ENCODE measurements at regions not wholly inside any gene's neighbourhood (a gene's known extent, or its start where the extent isn't known, plus 50 kb on each side); places are given as distances from the start of the nearest gene placed in this dataset.
"Not testable (repeated sequence)": the region's sequence is repeated elsewhere in the genome, so short reads cannot be mapped to it uniquely, and the experiment has no call there.

DNA sequence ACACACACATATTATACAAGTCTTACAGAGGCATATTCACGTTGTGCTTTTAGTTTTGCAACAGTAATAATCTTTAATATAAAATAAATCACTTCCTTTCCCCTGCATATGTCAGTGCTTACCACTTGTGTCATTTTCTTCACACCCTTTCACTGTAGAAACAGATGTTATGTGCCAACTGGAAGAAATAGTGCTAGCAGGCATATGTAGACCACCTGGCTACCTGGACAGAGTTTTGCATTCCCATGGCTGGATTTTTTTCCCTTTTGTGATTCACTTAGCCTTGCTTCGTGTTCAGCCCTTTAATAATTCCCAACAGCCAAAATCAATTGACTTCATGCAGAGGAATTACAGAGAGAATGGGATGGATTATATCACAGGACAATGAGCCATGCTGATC is 399.1 kb upstream of the SPRY2 start:
- in situ Hi-C loops (cut with MboI; ENCODE audit: low sequenced_read_pairs): no loop called here

DNA sequence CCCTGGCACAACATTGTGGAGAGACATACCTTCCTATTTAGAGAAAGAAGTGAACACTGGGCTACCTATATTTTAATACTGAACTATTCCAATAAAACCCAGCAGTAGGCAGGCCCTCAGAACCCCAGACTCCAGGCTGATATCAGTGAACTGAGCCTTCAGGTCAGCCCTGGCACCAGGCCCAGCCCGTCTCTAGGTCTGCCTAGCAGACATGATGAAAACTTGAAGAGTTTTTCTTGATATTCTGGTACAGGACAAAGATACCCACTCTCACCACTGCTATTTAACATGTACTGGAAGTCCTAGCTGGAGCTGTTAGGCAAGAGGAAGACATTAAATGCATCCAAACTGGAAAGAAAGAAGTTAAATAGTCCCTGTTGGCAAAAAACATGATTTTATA is 396.6 kb upstream of the SPRY2 start:
- in situ Hi-C loops (cut with MboI; ENCODE audit: low sequenced_read_pairs): no loop called here

DNA sequence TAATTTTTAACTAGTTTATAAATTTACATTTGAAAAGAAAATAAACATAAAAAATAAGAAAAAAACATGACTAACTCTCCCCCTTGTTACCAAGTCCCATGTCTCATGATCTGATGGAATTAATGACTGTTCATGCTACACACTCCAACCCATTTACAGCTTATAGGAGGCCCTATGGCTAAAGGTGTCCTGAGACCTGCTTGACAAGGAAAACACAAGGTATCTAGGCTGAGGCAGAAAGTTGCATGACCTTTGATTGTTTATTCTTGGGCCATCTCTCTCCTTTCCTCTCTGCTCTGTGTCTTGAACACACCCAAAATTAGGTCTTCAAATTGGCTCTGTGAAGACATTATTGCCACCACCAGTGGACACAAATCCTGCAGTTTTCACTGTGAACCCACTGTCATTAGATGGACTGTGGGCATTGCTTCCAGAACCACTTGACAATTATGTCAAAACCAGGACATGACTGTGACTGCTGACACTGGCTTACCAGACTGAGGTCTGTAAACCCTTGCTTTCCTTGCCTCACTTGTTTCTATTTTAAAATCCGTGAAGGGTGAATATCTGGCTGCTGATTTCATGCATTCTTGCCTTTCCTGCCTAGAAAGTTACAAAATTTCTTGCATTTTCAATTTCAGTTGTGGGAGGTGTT is 386.5 kb upstream of the SPRY2 start:
- in situ Hi-C loops (cut with MboI; ENCODE audit: low sequenced_read_pairs): no loop called here

DNA sequence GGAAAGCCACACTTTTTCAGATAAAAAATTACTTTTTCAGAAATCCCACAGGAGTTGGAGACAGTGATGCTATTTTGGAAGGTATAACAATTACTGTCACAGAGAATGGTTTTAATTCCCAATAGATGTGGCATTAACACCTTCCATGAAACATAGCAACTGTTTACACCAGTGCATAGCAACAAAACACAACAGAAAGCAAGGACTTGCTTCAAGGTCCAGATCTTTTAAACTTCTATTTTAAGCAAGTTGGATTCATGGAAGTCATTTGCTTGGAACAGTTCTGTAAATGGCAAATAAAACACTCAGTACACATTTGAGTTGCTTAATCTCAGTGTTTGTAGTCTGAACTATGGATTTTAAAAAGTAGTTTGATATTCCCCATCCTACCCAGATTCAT is 385.9 kb upstream of the SPRY2 start:
- in situ Hi-C loops (cut with MboI; ENCODE audit: low sequenced_read_pairs): no loop called here

DNA sequence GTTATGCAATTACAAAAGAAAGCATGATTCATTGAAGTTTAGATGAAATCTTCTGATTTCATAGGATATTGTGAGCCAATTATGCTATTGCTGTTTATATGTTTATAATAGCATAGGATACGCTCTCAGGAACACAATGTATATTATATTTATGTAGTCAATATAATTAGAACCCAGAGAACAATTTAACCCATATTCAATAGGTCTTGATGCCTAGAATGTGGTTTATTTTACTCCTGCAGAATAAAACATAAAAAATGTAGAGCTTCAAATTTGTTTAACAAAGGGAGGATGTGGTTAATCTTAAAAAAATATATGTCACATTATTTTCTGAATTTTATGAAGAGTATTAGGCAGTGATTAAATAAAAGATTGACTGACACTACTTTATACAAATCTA is 380.8 kb upstream of the SPRY2 start:
- in situ Hi-C loops (cut with MboI; ENCODE audit: low sequenced_read_pairs): no loop called here

DNA sequence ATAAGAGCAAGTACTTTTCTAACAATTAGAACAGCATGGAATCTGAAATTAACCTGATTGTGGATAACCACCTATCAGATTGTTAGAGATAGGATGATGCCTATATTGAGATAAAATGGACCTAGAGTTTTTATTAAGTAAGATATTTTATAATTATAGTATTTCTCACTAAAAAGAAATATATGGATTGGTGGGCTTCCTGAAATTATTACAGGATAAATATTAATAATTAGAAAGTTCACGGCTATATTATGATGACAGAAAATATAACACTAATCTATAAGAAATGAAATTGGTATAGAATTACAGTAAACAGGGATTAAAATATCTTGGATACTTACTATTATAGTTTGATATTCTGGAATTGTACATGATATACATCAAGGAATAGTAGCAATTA is 378.0 kb upstream of the SPRY2 start:
- in situ Hi-C loops (cut with MboI; ENCODE audit: low sequenced_read_pairs): no loop called here

DNA sequence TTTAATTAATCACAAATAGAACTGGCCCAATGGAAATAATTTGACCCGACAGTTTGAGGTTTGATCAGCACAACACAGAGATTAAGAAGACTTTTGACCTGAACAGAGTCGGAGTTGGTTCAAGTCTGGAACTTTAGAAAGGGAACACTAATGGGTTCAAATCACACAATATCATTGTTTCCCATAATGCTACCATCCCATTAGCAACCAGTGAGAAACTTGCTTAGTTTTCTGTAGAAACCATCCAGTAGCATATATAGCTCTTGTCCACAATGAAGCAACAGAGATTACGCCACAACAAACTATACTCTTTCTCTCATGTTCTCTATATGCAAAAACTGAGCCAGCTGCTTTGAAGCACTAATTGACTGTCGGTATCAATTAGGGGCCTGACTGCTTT is 376.9 kb upstream of the SPRY2 start:
- in situ Hi-C loops (cut with MboI; ENCODE audit: low sequenced_read_pairs): no loop called here

DNA sequence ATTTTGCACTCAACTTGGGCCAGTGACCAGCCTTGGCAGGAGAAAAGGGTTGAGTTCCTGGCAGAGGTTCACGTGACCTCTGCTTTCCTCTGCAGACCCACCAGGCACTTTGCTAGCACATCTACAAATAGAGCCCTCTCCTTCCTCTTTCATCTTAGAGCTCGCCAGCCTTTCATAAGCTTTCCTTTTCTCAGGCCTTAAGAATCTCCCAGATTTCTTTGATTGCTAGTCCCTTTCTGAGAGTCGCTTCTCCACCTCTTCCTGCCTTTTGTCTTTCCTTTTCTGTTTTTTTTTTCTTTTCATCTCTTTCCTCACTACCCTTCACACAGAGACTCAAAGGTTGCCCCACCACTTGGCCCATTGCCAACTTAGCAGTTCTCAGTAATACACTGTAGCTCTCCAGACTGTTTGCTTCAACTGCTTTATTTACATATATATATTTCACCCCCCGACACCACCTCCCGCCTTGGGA is 375.7 kb upstream of the SPRY2 start:
- in situ Hi-C loops (cut with MboI; ENCODE audit: low sequenced_read_pairs): no loop called here

DNA sequence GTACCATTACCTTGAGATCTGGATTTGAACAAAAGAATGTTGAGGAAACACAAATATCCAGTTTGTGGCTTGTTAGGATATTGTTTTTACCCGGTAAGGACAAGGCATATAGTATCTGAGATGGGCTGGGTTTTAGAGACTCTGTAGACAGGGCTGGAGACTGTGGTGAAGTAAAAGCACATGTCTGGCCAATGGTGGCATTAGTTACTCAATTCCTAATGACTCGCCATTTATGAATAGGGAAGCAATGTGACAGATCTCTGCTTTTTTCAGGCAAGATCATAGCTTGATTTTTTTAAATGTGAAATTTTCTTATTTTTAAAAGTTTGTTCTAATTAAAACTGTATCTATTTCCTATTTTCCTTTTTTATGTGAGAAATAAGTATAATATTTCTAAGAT is 371.1 kb upstream of the SPRY2 start:
- in situ Hi-C loops (cut with MboI; ENCODE audit: low sequenced_read_pairs): no loop called here

DNA sequence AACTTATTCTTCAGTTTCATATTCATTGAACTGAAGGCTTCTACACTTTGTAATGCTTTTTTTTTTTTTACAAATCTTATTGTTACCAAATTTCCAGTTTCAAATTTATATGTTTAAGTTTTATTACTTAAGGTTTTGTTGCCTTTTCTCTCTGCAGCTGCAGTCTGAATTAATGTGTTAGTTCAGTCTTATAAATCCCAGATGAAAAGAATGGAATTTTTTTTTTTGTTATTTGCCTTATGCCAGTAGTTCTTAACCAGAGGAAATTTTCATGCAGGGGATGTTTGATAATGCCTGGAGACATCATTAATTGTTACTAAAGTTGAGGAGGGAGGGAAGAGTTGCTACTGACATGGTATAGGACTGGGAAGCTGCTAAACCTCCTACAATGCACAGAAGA is 367.9 kb upstream of the SPRY2 start:
- in situ Hi-C loops (cut with MboI; ENCODE audit: low sequenced_read_pairs): no loop called here

DNA sequence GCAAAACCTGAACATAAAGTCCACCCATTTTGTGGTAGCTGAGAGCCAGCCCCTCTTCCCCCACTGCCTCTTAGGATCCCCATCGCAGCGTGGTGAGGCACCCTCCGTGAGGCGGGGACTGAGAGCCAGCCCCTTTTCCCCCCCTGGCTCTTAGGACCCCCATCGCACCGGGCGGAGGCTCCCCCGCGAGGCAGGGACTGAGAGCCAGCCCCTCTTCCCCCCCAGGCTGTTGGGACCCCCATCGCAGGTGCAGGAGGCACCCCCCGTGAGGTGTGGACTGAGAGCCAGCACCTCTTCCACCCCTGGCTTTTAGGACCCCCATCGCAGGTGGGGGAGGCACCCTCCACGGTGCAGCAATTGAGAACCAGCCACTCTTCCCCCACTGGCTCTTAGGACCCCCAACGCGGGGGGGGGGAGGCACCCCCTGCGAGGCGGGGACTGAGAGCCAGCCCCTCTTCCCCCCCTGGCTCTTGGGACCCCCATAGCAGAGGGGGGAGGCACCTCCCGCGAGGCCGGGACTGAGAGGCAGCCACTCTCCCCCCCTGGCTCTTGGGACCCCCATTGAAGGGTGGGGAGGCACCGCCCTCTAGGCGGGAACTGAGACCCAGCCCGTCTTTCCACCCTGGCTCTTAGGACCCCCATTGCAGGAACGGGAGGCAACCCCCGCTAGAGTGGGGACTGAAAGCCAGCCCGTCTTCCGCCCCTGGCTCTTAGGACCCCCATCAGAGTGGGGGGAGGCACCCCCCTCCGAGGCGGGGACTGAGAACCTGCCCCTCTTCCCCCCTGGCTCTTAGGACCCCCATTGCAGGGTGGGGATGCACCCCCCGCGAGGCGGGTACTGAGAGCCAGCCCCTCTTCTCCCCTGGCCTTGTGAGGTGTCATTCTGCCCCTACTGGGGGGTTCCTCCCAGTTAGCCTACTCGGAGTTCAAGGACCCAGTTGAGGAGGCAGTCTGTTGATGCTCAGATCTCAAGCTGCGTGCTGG is 366.4 kb upstream of the SPRY2 start:
- in situ Hi-C loops (cut with MboI; ENCODE audit: low sequenced_read_pairs): no loop called here

DNA sequence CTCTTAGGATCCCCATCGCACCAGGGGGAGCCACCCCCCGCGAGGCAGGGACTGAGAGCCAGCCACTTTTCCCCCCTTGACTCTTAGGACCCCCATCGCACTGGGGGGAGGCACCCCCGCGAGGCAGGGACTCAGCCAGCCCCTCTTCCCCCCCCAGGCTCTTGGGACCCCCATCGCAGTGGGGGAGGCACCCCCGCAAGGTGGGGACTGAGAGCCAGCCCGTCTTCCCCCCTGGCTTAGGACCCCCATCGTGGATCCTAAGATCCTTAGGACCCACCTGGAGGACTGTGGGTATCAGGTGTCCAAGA is 365.2 kb upstream of the SPRY2 start:
- in situ Hi-C loops (cut with MboI; ENCODE audit: low sequenced_read_pairs): no loop called here

DNA sequence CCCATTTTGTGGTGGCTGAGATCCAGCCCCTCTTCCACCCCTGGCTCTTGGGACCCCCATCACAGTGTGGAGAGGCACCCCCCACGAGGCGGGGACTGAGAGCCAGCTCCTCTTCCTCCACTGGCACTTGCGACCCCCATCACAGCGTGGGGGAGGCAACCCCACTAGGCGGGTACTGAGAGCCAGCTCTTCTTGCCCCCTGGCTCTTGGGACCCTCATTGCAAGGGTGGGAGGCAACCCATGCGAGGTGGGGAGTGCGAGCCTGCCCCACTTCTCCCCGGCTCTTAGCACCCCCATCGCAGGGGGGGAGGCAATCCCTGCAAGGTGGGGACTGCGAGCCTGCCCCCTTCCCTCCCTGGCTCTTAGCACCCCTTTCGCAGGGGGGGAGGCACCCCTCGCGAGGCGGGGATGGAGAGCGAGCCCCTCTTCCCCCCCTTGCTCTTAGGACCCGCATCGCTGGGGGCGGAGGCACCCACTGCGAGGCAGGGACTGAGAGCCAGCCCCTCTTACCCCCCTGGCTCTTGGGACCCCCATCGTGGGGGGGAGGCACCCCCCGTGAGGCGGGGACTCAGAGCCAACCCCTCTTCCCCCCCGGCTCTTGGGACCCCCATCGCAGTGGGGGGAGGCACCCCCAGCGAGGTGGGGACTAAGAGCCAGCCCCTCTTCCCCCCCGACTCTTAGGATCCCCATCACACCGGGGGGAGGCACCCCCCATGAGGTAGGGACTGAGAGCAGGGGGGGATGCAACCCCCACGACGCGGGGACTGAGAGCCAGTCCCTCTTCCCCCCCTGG is 364.6 kb upstream of the SPRY2 start:
- in situ Hi-C loops (cut with MboI; ENCODE audit: low sequenced_read_pairs): no loop called here

DNA sequence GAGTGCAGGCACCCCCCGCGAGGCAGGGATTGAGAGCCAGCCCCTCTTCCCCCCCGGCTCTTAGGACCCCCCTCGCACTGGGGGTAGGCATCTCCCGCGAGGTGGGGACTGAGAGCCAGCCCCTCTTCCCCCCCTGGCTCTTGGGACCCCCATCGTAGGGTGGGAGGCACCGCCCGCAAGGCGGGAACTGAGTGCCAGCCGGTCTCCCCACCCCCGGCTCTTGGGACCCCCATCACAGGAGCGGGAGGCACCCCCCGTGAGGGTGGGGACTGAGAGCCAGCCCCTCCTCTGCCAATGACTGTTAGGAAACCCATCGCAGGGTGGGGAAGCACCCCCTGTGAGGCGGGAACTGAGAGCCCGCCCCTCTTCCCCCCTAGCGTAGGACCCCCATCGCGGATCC is 363.4 kb upstream of the SPRY2 start:
- in situ Hi-C loops (cut with MboI; ENCODE audit: low sequenced_read_pairs): no loop called here

DNA sequence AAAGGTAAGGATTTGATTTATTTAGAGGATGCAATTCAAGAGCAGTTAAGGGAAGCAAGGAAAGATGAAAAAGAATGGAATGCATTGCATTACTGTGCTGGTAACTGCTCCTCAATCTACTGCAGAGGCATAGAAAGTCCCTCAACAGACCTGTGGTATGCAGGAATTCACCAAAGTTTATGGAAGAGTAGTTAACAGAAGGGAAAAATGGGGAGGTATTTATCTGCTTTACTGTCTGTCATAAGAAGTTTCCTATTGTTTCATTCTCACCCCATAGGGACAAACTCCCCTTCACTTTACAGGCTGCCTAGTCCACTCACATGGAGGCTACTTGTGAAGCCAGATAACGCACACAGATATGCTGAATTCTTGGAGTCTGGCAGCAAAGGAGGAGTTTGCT is 354.9 kb upstream of the SPRY2 start:
- in situ Hi-C loops (cut with MboI; ENCODE audit: low sequenced_read_pairs): no loop called here

DNA sequence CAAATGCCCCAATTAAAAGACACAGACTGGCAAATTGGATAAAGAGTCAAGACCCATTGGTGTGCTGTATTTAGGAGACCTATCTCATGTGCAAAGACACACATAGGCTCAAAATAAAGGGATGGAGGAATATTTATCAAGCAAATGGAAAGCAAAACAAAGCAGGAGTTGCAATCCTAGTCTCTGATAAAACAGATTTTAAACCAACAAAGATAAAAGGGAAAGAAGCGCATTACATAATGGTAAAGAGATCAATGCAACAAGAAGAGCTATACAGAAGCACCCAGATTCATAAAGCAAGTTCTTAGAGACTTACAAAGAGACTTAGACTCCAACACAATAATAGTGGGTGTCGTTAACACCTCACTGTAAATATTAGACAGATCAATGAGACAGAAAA is 350.9 kb upstream of the SPRY2 start:
- in situ Hi-C loops (cut with MboI; ENCODE audit: low sequenced_read_pairs): not testable (repeated sequence)

DNA sequence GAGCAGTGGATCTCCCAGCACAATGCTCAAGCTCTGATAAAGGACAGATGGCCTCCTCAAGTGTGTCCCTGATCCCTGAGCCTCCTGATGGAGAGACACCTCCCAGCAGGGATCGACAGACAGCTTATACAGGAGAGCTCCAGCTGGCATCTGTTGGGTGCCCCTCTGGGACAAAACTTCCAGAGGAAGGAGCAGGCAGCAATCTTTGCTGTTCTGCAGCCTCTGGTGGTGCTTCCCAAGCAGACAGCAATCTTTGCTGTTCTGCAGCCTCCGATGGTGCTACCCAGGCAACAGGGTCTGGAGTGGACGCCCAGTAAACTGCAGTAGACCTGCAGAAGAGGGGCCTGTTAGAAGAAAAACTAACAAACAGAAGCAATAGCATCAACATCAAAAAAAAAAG is 349.3 kb upstream of the SPRY2 start:
- in situ Hi-C loops (cut with MboI; ENCODE audit: low sequenced_read_pairs): no loop called here

DNA sequence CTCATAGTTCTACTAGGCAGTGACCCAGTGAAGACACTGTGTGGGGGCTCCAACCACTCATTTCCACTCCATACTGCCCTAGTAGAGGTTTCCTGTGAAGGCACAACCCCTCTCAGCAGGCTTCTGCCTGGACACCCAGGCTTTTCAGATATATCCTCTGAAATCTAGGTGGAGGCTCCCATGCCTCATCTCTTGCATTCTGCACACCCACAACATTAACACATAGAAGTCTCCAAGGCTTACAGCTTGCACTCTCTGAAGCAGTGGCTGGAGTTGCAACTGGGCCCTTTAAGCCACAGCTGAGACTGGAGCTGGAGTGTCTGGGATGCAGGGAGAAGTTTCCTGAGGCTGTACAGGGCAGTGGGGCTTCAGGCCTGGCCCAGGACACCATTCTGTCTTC is 347.7 kb upstream of the SPRY2 start:
- in situ Hi-C loops (cut with MboI; ENCODE audit: low sequenced_read_pairs): no loop called here

DNA sequence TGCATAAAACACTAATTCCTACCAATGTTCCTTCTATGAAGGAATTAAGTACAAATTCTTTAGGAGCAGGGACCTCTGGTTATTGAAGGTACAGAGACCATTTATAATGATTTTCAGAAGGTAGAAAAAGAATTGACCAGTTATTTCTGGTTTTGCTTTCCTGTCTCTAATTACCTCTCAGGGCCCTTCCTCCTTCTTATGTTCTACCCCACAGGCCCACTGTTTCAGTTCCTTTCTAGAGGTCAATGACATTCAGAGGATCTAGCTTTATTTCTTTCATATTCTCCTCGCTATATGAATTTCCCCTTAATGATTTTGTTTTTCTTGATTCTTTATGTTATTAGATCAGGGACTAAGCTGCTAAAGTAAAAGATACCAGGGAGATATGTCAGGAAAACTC is 345.0 kb upstream of the SPRY2 start:
- in situ Hi-C loops (cut with MboI; ENCODE audit: low sequenced_read_pairs): no loop called here

DNA sequence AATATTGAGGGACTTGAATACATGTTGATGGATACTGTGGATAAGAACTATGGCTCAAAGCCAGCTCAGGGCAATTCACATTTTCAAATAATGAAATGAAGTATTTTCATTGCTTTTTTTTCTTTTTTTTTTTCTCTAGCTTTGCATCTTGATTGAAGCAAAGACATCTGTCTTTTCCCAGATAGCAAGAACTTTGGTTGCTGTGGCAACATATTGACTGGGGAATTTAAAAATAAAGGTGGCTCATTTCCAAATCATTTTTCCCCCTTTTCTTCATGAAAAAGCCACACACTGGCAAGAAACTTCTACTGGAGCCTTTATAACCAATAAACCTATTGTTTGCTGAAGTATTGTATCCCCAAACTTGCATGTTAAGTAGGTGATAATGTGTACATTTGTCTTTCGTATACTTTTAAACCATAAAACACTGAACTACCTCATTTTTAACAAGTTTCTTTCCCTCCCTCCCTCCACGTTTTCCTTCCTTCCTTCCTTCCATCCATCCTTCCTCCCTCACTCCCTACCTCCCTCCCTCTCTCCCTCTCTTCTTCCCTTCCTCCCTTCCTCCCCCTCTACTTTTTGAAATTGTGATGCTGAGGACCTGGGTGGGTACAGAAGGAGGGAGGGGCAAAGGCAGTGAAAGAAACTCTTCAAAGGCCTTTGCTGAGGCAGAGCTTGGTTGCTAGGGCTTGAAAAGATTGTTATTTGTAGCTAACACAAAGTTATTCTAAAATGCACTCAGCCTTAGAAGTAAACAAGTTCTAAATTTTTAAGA is 343.5 kb upstream of the SPRY2 start:
- in situ Hi-C loops (cut with MboI; ENCODE audit: low sequenced_read_pairs): no loop called here

DNA sequence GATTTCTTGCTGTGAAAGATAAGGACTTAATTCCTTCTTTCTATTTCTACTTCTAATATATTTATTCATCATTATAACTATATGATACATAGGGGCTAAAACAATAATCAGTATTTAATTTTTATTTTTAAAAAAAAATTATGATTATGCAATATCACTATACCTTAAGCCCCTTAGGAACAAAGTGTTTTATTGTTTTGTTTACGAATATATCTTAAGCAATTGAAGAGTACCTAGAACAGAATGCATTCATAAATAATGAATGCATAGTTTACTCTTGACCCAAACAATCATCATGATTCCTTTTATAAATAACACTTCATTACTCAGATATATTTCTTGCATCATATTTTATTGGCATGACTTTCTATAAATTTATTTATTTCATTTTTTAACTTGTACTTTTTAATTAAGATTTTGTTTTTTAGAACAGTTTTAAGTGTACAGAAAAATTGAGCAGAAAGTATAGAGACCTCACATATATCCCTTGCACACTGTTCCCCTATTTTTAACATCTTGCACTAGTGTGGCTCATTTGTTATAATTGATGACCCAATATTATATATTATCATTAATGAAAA is 339.9 kb upstream of the SPRY2 start:
- in situ Hi-C loops (cut with MboI; ENCODE audit: low sequenced_read_pairs): no loop called here

Data from HL-60/S4 treated with phorbol 12-myristate 13-acetate at 8.2 ng/mL for 4 days and 3 days (cell line).